BJ (cell line): ENCODE measurements at regions not wholly inside any gene's neighbourhood (a gene's known extent, or its start where the extent isn't known, plus 50 kb on each side); places are given as distances from the start of the nearest gene placed in this dataset.

Experiments used
- CTCF ChIA-PET: fragments of 350-600 bp; formaldehyde crosslinking; extraction: SDS; loops from one replicate; lab custom pipeline; 2021; ENCODE audit warnings: antibody characterized with exemption, inconsistent platforms; lab: Yijun Ruan, JAX
- POLR2A ChIA-PET: fragments of 300-600 bp; sonication (Branson Sonifier 250); formaldehyde crosslinking; extraction: SDS; loops from one replicate; lab custom pipeline; 2021; ENCODE audit warnings: antibody characterized with exemption; lab: Charles Lee
- DNase-seq: peaks from one replicate; pipeline ENCODE4 v3.0.0-alpha.2; 2011; ENCODE audit warnings: low read depth
- H3K27me3 ChIP-seq: 2 replicates; pipeline ENCODE4 v1.6.0; 2011; ENCODE audit warnings: low read length; ENCODE audit not compliant: control insufficient read depth, insufficient read depth
- H3K36me3 ChIP-seq: 2 replicates; pipeline ENCODE4 v1.5.1; 2011; ENCODE audit warnings: low read length; ENCODE audit not compliant: control insufficient read depth, insufficient read depth
- H3K4me3 ChIP-seq: 2 replicates; pipeline ENCODE4 v1.5.1; 2011; ENCODE audit warnings: low read depth, mild to moderate bottlenecking, control low read depth, low read length
- TF ChIP-seq, protein P1 (sequence below): IDR thresholded peaks from 2 replicates; pipeline ENCODE4 v1.5.1; 2011; ENCODE audit warnings: low read depth, mild to moderate bottlenecking, control low read depth, inconsistent platforms, low read length, moderate library complexity; ENCODE audit not compliant: insufficient read depth

DNA sequence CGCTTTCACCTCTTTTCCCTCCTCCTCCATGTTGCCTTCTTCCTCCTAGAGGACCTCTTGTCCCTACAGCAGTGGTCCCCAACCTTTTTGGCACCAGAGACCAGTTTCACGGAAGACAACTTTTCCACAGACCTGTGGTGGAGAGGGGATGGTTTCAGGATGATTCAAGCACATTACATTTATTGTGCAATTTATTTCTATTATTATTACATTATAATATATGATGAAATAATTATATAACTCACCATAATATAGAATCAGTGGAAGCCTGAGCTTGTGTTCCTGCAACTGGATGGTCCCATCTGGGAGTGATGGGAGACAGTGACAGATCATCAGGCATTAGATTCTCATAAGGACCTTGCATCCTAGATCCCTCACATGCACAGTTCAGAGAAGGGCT lies 152.2 kb upstream of the NCKAP5 start:
- TF ChIP-seq, protein P1, sequence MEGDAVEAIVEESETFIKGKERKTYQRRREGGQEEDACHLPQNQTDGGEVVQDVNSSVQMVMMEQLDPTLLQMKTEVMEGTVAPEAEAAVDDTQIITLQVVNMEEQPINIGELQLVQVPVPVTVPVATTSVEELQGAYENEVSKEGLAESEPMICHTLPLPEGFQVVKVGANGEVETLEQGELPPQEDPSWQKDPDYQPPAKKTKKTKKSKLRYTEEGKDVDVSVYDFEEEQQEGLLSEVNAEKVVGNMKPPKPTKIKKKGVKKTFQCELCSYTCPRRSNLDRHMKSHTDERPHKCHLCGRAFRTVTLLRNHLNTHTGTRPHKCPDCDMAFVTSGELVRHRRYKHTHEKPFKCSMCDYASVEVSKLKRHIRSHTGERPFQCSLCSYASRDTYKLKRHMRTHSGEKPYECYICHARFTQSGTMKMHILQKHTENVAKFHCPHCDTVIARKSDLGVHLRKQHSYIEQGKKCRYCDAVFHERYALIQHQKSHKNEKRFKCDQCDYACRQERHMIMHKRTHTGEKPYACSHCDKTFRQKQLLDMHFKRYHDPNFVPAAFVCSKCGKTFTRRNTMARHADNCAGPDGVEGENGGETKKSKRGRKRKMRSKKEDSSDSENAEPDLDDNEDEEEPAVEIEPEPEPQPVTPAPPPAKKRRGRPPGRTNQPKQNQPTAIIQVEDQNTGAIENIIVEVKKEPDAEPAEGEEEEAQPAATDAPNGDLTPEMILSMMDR, result no peak
- ChIA-PET CTCF (no interaction called here), POLR2A (no interaction called here)
- Histone ChIP-seq H3K27me3 (no peaks in the 10 kb centered on the region), H3K4me3 (no peak overlapping the region), H3K36me3 (no peaks in the 10 kb centered on the region)
- no peak for DNase-seq

DNA sequence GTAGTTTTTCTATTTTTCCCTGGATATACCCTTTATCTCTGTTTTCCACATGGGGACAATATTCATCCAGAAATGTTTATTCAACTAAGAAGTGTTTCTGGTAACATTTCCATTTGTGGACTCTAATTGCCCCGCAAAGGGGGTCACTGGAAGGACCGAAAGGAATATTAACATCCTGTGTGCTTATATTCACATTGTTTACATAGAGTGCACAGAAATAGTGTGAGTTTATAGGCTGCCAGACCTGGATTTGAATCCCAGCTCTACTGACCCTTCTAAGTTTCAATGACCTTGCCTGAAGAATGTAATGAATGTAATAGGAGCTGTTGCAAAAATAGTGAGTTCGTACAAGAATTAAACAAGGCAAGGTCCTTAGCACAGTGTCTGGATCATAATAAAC lies 152.9 kb upstream of the NCKAP5 start:
- no peaks in the 10 kb centered on the region for H3K36me3 ChIP-seq
- no peaks in the 10 kb centered on the region for H3K27me3 ChIP-seq
- DNase-seq, result no peak
- TF ChIP-seq, protein P1, result no peak
- H3K4me3 ChIP-seq, result no peak overlapping the region
- ChIA-PET POLR2A (no interaction called here), CTCF (interaction anchor here (1.4 kb wide), 1 partner anchor 12 kb away, joined by 5 read pairs; no protein-coding TSS in a partner anchor)

DNA sequence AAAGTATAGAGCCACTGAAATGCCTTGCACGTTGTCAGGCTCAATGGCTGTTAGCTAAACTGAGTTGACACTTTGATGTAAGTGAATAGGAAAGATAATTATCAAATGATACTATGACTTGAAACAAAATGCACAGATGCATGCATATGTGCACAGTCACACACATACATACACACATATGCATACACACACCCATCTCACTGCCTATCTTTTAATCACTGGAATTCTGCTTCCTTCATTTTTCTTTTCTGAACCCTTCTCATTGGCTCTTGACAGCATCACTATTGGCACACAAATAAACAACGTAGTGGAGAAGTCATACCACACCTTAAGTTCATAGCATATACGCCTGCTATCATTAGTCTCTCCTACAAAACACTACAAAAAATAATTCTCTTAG lies 154.9 kb upstream of the NCKAP5 start:
- POLR2A ChIA-PET, result no interaction called here
- Histone ChIP-seq H3K36me3 (no peaks in the 10 kb centered on the region), H3K27me3 (no peaks in the 10 kb centered on the region), H3K4me3 (no peak overlapping the region)
- DNase-seq, result no peak
- CTCF ChIA-PET, result no interaction called here
- TF ChIP-seq, protein P1, result no peak

DNA sequence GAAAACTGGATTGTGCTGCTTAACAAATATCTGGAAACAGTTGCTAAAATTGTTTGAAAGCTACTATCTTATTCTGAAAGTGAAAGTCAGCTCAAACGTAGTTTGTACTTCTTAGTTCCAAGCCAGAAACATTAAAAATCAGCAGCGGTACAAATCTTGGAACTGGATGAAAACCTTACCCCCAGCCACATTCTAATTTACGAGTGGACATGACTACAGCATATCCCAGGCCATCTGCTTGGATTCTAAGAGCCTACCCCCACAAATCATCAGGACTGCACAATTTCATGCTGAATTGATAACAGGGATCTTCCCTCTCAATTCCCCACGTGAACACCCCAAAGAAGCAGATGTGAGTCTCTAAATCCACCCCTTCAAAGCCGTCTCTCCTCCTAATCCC lies 158.7 kb upstream of the NCKAP5 start:
- ChIA-PET CTCF (no interaction called here), POLR2A (no interaction called here)
- Histone ChIP-seq H3K36me3 (no peaks in the 10 kb centered on the region), H3K4me3 (no peak overlapping the region), H3K27me3 (no peaks in the 10 kb centered on the region)
- TF ChIP-seq, protein P1, result no peak
- DNase-seq, result no peak

DNA sequence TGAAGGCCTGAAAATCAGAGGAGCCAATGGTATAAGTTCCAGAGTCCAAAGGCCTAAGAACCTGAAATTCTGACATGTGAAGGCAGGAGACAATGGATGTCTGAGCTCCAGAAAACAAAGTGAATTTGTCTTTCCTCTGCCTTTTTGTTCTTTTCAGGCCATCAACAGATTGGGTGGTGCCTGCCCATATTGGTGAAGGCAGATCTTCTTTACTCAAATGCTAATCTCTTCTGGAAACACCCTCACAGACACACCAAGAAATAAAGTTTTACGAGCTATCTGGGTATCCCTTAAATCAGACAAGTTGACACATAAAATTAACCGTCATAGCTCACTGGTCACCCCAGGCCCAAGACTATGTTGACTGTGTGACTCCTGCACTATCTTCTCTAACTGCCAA lies 163.8 kb upstream of the NCKAP5 start:
- DNase-seq, result no peak
- H3K36me3 ChIP-seq, result no peaks in the 10 kb centered on the region
- H3K27me3 ChIP-seq, result no peaks in the 10 kb centered on the region
- TF ChIP-seq, protein P1, result no peak
- CTCF ChIA-PET, result interaction anchor here (0.6 to 1.4 kb wide), 2 partner anchors 13 to 128 kb away, joined by 3 read pairs; no protein-coding TSS in a partner anchor
- no peak overlapping the region for H3K4me3 ChIP-seq
- POLR2A ChIA-PET, result no interaction called here
